A673 (cell line): ENCODE measurements at regions not wholly inside any gene's neighbourhood (a gene's known extent, or its start where the extent isn't known, plus 50 kb on each side); places are given as distances from the start of the nearest gene placed in this dataset.

Source experiments
- CTCF ChIP-seq: fragments of 300-800, 200-600 bp; sonication (generic); conservative IDR thresholded peaks from 2 replicates; pipeline ENCODE4 v1.5.1; 2017; ENCODE audit warnings: low read depth, mild to moderate bottlenecking, antibody characterized with exemption, low read length, moderate library complexity, mixed read lengths
- EZH2 ChIP-seq: fragments of 200-600 bp; sonication (generic); IDR thresholded peaks from 2 replicates; pipeline ENCODE4 v1.6.1; 2017; ENCODE audit warnings: borderline replicate concordance, low read depth, mild to moderate bottlenecking, mixed read lengths, antibody characterized with exemption, low read length; ENCODE audit not compliant: poor library complexity, severe bottlenecking

DNA sequence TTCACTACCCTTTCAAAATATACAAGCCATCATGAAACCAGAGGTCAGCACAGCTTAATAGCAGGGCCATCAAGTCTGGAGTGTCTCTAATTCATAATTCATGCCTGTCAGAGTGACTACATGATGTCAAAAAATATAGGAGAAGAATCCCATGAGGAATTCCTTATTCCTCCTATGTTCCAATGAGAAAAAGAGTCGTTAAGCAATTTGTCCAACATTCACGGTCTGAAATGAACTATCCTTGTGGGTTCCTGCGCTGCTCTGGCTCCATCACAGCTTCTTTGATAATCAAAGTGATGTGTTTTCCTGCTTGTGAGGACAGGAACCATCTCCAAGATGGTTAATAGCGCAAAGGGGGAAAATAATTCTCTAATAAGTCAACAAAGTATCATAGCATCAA lies 560.4 kb upstream of the KLHL29 start:
- TF ChIP-seq CTCF (no peak), EZH2 (no peak)
